Fibroblast of pulmonary artery (primary cell): ENCODE measurements at regions not wholly inside any gene's neighbourhood (a gene's known extent, or its start where the extent isn't known, plus 50 kb on each side); places are given as distances from the start of the nearest gene placed in this dataset.

ENCODE experiments used
- DNase-seq: peaks from one replicate; pipeline ENCODE4 v3.0.0-alpha.2; 2010; ENCODE audit warnings: low read depth
- H3K4me3 ChIP-seq: replicated peaks from 2 replicates; pipeline ENCODE4 v1.5.1; 2011; ENCODE audit warnings: low read depth, mild to moderate bottlenecking, control low read depth, low read length, moderate library complexity
- CTCF ChIP-seq: IDR thresholded peaks from 2 replicates; pipeline ENCODE4 v1.5.1; 2011; ENCODE audit warnings: mild to moderate bottlenecking, control low read depth, low read length, inconsistent platforms; ENCODE audit errors: missing control alignments

- no peak for DNase-seq
- no peak for TF ChIP-seq CTCF
- H3K4me3 ChIP-seq = no peak overlapping the region
Measured at GRCh38 chr4:18296411-18296810, 274.9 kb upstream of the LCORL start.

DNA sequence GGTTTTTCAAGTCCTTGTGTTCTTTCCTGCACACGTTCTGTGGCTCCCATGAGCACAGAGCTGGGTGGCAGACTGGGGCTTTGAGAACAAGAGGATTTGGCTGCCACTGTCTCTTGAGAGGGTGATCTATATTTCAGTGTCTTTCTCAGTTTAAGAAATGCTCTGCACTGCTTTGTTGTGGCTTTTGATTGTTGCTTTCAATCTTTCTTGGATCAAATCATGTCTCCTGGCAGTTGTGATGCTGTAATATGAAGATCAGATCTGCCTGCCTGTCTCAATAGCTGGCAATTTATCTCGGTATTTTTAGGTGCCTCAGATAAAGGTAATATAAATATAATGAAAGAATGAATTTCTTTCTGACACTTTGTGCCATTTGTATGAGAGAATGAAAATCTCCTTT is 273.3 kb upstream of the LCORL start:
- no peak for TF ChIP-seq CTCF
- no peak overlapping the region for H3K4me3 ChIP-seq
- no peak for DNase-seq

DNA sequence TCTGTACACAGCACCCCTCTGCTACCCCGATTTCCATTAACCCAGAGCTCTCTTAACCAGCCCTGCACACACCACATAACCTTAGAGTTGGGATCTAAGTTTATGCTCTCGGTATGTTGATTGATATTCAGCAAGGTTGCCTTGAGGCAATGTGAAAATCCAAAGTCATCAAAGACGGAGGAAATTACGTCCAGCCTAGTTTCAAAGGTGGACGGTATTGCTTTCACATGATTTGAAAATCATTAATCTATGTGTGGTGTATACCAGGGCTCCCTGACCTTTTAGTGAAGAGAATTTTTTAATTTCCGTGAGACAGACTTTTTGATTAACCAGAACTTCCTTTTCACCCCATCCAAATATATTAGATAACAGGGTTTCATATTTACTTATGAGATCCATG is 272.5 kb upstream of the LCORL start:
- no peak for TF ChIP-seq CTCF
- no peak for DNase-seq
- no peak overlapping the region for H3K4me3 ChIP-seq

DNA sequence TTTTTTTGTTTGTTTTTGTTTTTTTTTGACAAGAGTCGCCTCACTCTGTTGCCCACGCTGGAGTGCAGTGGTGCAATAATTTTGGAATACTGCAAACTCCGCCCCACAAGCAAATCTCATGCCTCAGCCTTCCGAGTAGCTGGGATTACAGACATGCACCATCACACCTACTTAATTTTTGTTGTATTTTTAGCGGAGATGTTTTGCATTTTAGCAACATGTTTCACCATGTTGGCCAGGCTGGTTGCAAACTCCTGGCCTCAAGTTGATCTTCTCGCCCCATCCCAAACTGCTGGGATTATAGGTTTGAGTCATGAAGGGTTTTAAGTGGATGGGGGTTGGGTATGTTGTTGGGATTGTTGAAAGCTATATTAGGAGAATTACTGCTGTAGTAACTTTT is 270.9 kb upstream of the LCORL start:
- DNase-seq = no peak
- no peak overlapping the region for H3K4me3 ChIP-seq
- TF ChIP-seq CTCF = no peak

DNA sequence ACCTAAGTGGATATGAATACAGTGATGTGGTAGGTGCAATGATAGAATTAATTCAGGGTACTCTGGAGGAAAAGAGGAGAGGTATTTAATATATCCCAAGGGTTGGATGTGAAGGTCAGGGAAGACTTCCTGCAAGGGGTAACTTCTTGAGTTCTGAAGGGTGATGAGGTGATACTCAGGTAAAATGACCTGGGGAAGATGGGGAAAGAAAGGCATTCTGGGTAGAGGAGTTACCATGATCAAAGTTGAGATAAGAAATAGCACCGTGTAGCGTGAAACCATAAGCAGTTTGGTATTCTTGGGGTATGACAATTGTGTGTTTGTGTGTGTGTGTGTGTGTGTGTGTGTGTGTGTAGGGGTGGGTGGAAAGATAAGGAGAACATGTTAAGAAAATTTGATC is 270.4 kb upstream of the LCORL start:
- no peak for TF ChIP-seq CTCF
- no peak for DNase-seq
- H3K4me3 ChIP-seq = no peak overlapping the region

DNA sequence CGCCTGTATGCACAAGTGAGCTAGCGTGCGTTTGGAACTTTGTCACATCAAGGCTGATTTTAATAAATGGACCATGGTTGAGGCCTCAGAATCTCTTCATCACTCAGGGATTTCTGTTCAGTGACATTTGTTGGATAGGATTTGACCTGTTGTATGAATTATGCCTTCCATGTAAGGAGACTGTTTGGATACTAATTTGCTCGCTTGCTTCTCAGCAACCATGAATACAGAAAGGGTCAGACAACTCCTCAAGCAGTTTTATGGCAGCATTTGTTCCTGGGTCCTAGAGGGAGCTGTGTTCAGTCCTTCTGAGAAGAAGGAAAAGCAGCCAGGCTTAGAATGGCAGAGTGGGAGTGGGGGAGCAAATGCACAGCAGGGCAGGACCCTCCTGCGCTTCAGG is 269.7 kb upstream of the LCORL start:
- no peak for DNase-seq
- TF ChIP-seq CTCF = no peak

GRCh38 chr4:18285357-18285756 is 263.8 kb upstream of the LCORL start:
- TF ChIP-seq CTCF = no peak
- DNase-seq = no peak
- no peak overlapping the region for H3K4me3 ChIP-seq

More for the DNA sequence above, 269.7 kb upstream of the LCORL start:
- H3K4me3 ChIP-seq = no peak overlapping the region
